ENCODE measurements at regions not wholly inside any gene's neighbourhood (a gene's known extent, or its start where the extent isn't known, plus 50 kb on each side); places are given as distances from the start of the nearest gene placed in this dataset.

GRCh38 chr6:53727748-53728147 lies 62.2 kb upstream of the KLHL31 start:
- Histone ChIP-seq H3K4me3 (no peak overlapping the region), H3K4me2 (ENCODE audit: unreplicated experiment) (peak overlapping the region; percentile 54), H3K27ac (no peak overlapping the region), H3F3A (ENCODE audit: insufficient read depth) (no peaks in the 10 kb centered on the region), H3K4me1 (ENCODE audit: insufficient read depth) (peaks cover 14% of the 10 kb centered on the region), H3K79me2 (ENCODE audit: insufficient read depth) (no peaks in the 10 kb centered on the region), H3K9ac (no peak overlapping the region), H3K9me2 (ENCODE audit: insufficient read depth) (no peaks in the 10 kb centered on the region), H4K20me1 (ENCODE audit: insufficient read depth) (no peaks in the 10 kb centered on the region), H3K36me3 (ENCODE audit: low read depth) (no peaks in the 10 kb centered on the region), H3K9me3 (ENCODE audit: low read depth) (no peaks in the 10 kb centered on the region), H2AFZ (peak overlapping the region; percentile 71), H3K27me3 (replicated peaks; ENCODE audit: insufficient read depth) (no peaks in the 10 kb centered on the region)
- in situ Hi-C loops (cut with MboI), result loop anchor here (10.0 kb wide), 1 partner anchor 233 kb away; no protein-coding TSS in a partner anchor
- 34 to 40% methylated on average over 5 of the region's 5 CpGs for WGBS, 2 experiments (ENCODE audit: low coverage in 1 of 2, low lambda C conversion rate in 2 of 2, missing lambda C conversion rate in 2 of 2)
- DNase-seq, result peak; percentile 59
- no peak for TF ChIP-seq EZH2phosphoT487 (IDR thresholded peaks at IDR 0.05; ENCODE audit: insufficient read depth, low read depth)

GRCh38 chr6:53725791-53726575 lies 60.4 kb upstream of the KLHL31 start:
- Histone ChIP-seq H3K4me3 (no peak overlapping the region), H3K27ac (no peak overlapping the region), H3K27me3 (replicated peaks; ENCODE audit: insufficient read depth) (no peaks in the 10 kb centered on the region), H3K9me3 (ENCODE audit: low read depth) (no peaks in the 10 kb centered on the region), H4K20me1 (ENCODE audit: insufficient read depth) (no peaks in the 10 kb centered on the region), H3K4me1 (ENCODE audit: insufficient read depth) (peaks cover 14% of the 10 kb centered on the region), H3K9me2 (ENCODE audit: insufficient read depth) (no peaks in the 10 kb centered on the region), H3K79me2 (ENCODE audit: insufficient read depth) (no peaks in the 10 kb centered on the region), H3F3A (ENCODE audit: insufficient read depth) (no peaks in the 10 kb centered on the region), H3K36me3 (ENCODE audit: low read depth) (no peaks in the 10 kb centered on the region), H3K9ac (no peak overlapping the region), H2AFZ (no peak overlapping the region), H3K4me2 (ENCODE audit: unreplicated experiment) (no peak overlapping the region)
- in situ Hi-C loops (cut with MboI), result loop anchor here (10.0 kb wide), 1 partner anchor 231 kb away; no protein-coding TSS in a partner anchor
- DNase-seq, result peak; percentile 85
- 36 to 38% methylated on average over 18 of the region's 18 CpGs for WGBS, 2 experiments (ENCODE audit: low coverage in 1 of 2, low lambda C conversion rate in 2 of 2, missing lambda C conversion rate in 2 of 2)
- TF ChIP-seq EZH2 (IDR thresholded peaks at IDR 0.05; ENCODE audit: insufficient read depth, poor library complexity, severe bottlenecking) (no peak), EZH2phosphoT487 (IDR thresholded peaks at IDR 0.05; ENCODE audit: insufficient read depth, low read depth) (no peak)

GRCh38 chr6:53724501-53724900 lies 58.9 kb upstream of the KLHL31 start:
- no peaks in the 10 kb centered on the region for H3K9me3 ChIP-seq (ENCODE audit: low read depth)
- peaks cover 14% of the 10 kb centered on the region for H3K4me1 ChIP-seq (ENCODE audit: insufficient read depth)
- in situ Hi-C loops (cut with MboI), result loop anchor here (10.0 kb wide), 1 partner anchor 230 kb away; no protein-coding TSS in a partner anchor
- TF ChIP-seq EZH2 (IDR thresholded peaks at IDR 0.05; ENCODE audit: insufficient read depth, poor library complexity, severe bottlenecking) (no peak), EZH2phosphoT487 (IDR thresholded peaks at IDR 0.05; ENCODE audit: insufficient read depth, low read depth) (no peak)
- H3K9ac ChIP-seq, result no peak overlapping the region
- H3K9me2 ChIP-seq (ENCODE audit: insufficient read depth), result no peaks in the 10 kb centered on the region
- no peaks in the 10 kb centered on the region for H3K79me2 ChIP-seq (ENCODE audit: insufficient read depth)
- no peaks in the 10 kb centered on the region for H4K20me1 ChIP-seq (ENCODE audit: insufficient read depth)
- no peaks in the 10 kb centered on the region for H3K27me3 ChIP-seq (replicated peaks; ENCODE audit: insufficient read depth)
- DNase-seq, result no peak
- H3K27ac ChIP-seq, result no peak overlapping the region
- H3K4me2 ChIP-seq (ENCODE audit: unreplicated experiment), result no peak overlapping the region
- H3K4me3 ChIP-seq, result no peak overlapping the region
- H3F3A ChIP-seq (ENCODE audit: insufficient read depth), result no peaks in the 10 kb centered on the region
- no peaks in the 10 kb centered on the region for H3K36me3 ChIP-seq (ENCODE audit: low read depth)
- whole genome bisulfite sequencing, 2 experiments (ENCODE audit: low coverage in 1 of 2, low lambda C conversion rate in 2 of 2, missing lambda C conversion rate in 2 of 2), result 92% methylated on average over 1 of the region's 1 CpG; no CpG with 5 or more reads in 1 of the 2 experiments
- no peak overlapping the region for H2AFZ ChIP-seq

GRCh38 chr6:53723331-53723730 lies 57.8 kb upstream of the KLHL31 start:
- H3K4me3 ChIP-seq, result no peak overlapping the region
- no peaks in the 10 kb centered on the region for H3K36me3 ChIP-seq (ENCODE audit: low read depth)
- peaks cover 9% of the 10 kb centered on the region for H3K4me1 ChIP-seq (ENCODE audit: insufficient read depth)
- no peaks in the 10 kb centered on the region for H3K27me3 ChIP-seq (replicated peaks; ENCODE audit: insufficient read depth)
- H3K9me2 ChIP-seq (ENCODE audit: insufficient read depth), result no peaks in the 10 kb centered on the region
- in situ Hi-C loops (cut with MboI), result loop anchor here (10.0 kb wide), 1 partner anchor 229 kb away; no protein-coding TSS in a partner anchor
- H3K9me3 ChIP-seq (ENCODE audit: low read depth), result no peaks in the 10 kb centered on the region
- DNase-seq, result no peak
- no peak for TF ChIP-seq EZH2 (IDR thresholded peaks at IDR 0.05; ENCODE audit: insufficient read depth, poor library complexity, severe bottlenecking)
- TF ChIP-seq EZH2phosphoT487 (IDR thresholded peaks at IDR 0.05; ENCODE audit: insufficient read depth, low read depth), result no peak
- 89 to 100% methylated on average over 1 of the region's 1 CpG for WGBS, 2 experiments (ENCODE audit: low coverage in 1 of 2, low lambda C conversion rate in 2 of 2, missing lambda C conversion rate in 2 of 2)
- no peak overlapping the region for H3K4me2 ChIP-seq (ENCODE audit: unreplicated experiment)
- H3K9ac ChIP-seq, result no peak overlapping the region
- H2AFZ ChIP-seq, result no peak overlapping the region
- H4K20me1 ChIP-seq (ENCODE audit: insufficient read depth), result no peaks in the 10 kb centered on the region
- H3F3A ChIP-seq (ENCODE audit: insufficient read depth), result no peaks in the 10 kb centered on the region
- H3K79me2 ChIP-seq (ENCODE audit: insufficient read depth), result no peaks in the 10 kb centered on the region
- H3K27ac ChIP-seq, result no peak overlapping the region
